Vagina (tissue), 2 donors: ENCODE measurements at regions not wholly inside any gene's neighbourhood (a gene's known extent, or its start where the extent isn't known, plus 50 kb on each side); places are given as distances from the start of the nearest gene placed in this dataset.

Experiments used
- DNase-seq, 2 donors: peaks; one replicate each; pipeline ENCODE4 v3.0.0-alpha.2; 2017; ENCODE audit errors: extremely low spot score in 2 of 2
- H3K27ac ChIP-seq: fragments of 200-600 bp; sonication (generic); one replicate; pipeline ENCODE4 v1.5.1; 2019
- H3K27me3 ChIP-seq: fragments of 200-600 bp; sonication (generic); one replicate; pipeline ENCODE4 v1.5.1; 2019
- H3K36me3 ChIP-seq, 2 donors: fragments of 200-600 bp; sonication (generic); one replicate each; pipeline ENCODE4 v1.5.1; 2017 to 2019
- H3K4me1 ChIP-seq: fragments of 200-600 bp; sonication (generic); one replicate; pipeline ENCODE4 v1.5.1; 2019
- H3K4me3 ChIP-seq, 2 donors: fragments of 200-600 bp; sonication (generic); 1 replicate in 1 of 2; 2 replicates in 1 of 2; pipeline ENCODE4 v1.5.1; 2016 to 2019
- H3K9me3 ChIP-seq: fragments of 200-600 bp; sonication (generic); one replicate; pipeline ENCODE4 v1.5.1; 2019
- POLR2A ChIP-seq, 2 donors: fragments of 450-650 bp; IDR thresholded peaks; one replicate each; pipeline ENCODE4 v1.6.1; 2017; ENCODE audit warnings: antibody characterized with exemption in 2 of 2, mild to moderate bottlenecking in 2 of 2, moderate library complexity in 2 of 2
- POLR2AphosphoS5 ChIP-seq, 2 donors: sonication (generic); formaldehyde crosslinking; IDR thresholded peaks; one replicate each; pipeline ENCODE4 v1.9.0; 2017; ENCODE audit warnings: antibody characterized with exemption in 2 of 2, mild to moderate bottlenecking in 2 of 2, low read depth in 1 of 2; ENCODE audit not compliant: insufficient read depth in 1 of 2
- intact Hi-C: fragments of 100-400 bp; cut with DNase I; formaldehyde crosslinking; loops from one replicate; pipeline ENCODE4 v1.15.1; 2023
- TF ChIP-seq, protein P1 (sequence below), 3 experiments: fragments of 450-650 bp in 2 of 3; fragments of 200-600 bp in 1 of 3; sonication (generic) in 1 of 3; IDR thresholded peaks; one replicate each; pipeline ENCODE4 v1.5.1; 2017 to 2019; ENCODE audit warnings: antibody characterized with exemption in 3 of 3, mild to moderate bottlenecking in 2 of 3, moderate library complexity in 2 of 3

DNA sequence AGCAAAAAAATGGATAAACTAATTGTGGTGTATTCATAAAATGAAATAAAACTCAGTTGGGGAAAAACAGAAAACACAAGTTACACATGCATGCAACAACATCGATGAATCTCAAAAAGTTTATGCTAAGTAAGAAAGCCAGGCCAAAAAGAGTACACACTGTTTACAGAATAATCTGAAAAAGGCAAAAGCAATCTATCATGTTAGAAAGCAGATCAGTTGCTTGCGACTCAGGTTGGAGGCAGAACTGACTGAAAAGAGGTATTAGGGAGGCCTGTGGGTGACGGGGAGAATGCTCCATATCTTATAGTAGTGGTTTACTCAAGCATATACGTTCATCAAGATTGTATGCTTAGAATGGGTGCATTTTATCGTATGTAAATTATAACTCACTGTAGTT, 119.2 kb downstream of the ARRDC3 start:
- Histone ChIP-seq H3K27me3 (no peaks in the 10 kb centered on the region), H3K4me1 (no peaks in the 10 kb centered on the region), H3K27ac (no peak overlapping the region), H3K9me3 (no peaks in the 10 kb centered on the region), H3K4me3 (no peak overlapping the region), H3K36me3 (no peaks in the 10 kb centered on the region)
- no peak for DNase-seq
- intact Hi-C loops = no loop called here
- TF ChIP-seq, protein P1, sequence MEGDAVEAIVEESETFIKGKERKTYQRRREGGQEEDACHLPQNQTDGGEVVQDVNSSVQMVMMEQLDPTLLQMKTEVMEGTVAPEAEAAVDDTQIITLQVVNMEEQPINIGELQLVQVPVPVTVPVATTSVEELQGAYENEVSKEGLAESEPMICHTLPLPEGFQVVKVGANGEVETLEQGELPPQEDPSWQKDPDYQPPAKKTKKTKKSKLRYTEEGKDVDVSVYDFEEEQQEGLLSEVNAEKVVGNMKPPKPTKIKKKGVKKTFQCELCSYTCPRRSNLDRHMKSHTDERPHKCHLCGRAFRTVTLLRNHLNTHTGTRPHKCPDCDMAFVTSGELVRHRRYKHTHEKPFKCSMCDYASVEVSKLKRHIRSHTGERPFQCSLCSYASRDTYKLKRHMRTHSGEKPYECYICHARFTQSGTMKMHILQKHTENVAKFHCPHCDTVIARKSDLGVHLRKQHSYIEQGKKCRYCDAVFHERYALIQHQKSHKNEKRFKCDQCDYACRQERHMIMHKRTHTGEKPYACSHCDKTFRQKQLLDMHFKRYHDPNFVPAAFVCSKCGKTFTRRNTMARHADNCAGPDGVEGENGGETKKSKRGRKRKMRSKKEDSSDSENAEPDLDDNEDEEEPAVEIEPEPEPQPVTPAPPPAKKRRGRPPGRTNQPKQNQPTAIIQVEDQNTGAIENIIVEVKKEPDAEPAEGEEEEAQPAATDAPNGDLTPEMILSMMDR (IDR thresholded peaks at IDR 0.05) = no peak
- no peak for TF ChIP-seq POLR2AphosphoS5 (IDR thresholded peaks at IDR 0.05; ENCODE audit: insufficient read depth in 1 of 2, low read depth in 1 of 2)
- no peak for TF ChIP-seq POLR2A (IDR thresholded peaks at IDR 0.05)

DNA sequence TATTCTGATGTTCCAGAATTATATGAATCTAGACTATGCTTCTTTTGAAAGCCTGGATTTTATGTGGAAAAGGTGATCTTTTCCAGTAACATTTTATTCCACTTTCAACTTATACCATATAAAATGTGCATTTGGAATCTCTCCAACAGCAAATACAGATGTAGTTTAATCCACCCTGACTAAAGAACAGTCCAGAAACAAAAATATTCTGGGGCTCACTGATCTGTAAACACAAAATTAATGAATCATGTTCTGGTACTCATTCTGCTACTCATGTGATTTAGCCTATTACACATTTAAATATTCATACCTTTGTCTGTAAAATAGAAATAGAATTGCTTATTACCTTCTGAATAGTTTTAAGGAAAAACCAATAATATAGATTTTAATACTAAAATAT, 125.8 kb downstream of the ARRDC3 start:
- no peaks in the 10 kb centered on the region for H3K9me3 ChIP-seq
- H3K27me3 ChIP-seq = no peaks in the 10 kb centered on the region
- DNase-seq = no peak
- intact Hi-C loops = no loop called here
- no peak overlapping the region for H3K27ac ChIP-seq
- H3K36me3 ChIP-seq = no peaks in the 10 kb centered on the region
- no peak overlapping the region for H3K4me3 ChIP-seq
- TF ChIP-seq POLR2AphosphoS5 (IDR thresholded peaks at IDR 0.05; ENCODE audit: insufficient read depth in 1 of 2, low read depth in 1 of 2) = no peak
- TF ChIP-seq, protein P1 (IDR thresholded peaks at IDR 0.05) = no peak
- TF ChIP-seq POLR2A (IDR thresholded peaks at IDR 0.05) = no peak
- no peaks in the 10 kb centered on the region for H3K4me1 ChIP-seq

DNA sequence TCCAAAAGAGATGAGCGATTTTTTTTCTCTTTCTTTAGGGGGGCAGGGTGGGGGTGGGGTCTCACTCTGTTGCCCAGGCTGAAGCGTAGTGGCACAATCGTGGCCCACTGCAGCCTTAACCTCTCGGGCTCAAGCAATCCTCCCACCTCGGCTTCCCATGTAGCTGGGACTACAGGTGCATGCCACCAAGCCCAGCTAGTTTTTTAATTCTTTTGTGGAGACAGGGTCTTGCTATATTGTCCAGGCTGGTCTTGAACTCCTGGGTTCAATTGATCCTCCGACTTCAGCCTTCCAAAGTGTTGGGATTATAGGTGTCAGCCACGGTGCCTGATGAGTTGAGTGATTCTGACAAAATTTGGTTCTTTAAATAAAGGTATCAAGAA, 127.0 kb downstream of the ARRDC3 start:
- Histone ChIP-seq H3K9me3 (no peaks in the 10 kb centered on the region), H3K4me1 (no peaks in the 10 kb centered on the region), H3K4me3 (no peak overlapping the region), H3K27ac (no peak overlapping the region), H3K36me3 (no peaks in the 10 kb centered on the region), H3K27me3 (no peaks in the 10 kb centered on the region)
- TF ChIP-seq POLR2AphosphoS5 (IDR thresholded peaks at IDR 0.05; ENCODE audit: insufficient read depth in 1 of 2, low read depth in 1 of 2) = no peak
- TF ChIP-seq POLR2A (IDR thresholded peaks at IDR 0.05) = no peak
- TF ChIP-seq, protein P1 (IDR thresholded peaks at IDR 0.05) = no peak
- no peak for DNase-seq
- intact Hi-C loops = no loop called here

DNA sequence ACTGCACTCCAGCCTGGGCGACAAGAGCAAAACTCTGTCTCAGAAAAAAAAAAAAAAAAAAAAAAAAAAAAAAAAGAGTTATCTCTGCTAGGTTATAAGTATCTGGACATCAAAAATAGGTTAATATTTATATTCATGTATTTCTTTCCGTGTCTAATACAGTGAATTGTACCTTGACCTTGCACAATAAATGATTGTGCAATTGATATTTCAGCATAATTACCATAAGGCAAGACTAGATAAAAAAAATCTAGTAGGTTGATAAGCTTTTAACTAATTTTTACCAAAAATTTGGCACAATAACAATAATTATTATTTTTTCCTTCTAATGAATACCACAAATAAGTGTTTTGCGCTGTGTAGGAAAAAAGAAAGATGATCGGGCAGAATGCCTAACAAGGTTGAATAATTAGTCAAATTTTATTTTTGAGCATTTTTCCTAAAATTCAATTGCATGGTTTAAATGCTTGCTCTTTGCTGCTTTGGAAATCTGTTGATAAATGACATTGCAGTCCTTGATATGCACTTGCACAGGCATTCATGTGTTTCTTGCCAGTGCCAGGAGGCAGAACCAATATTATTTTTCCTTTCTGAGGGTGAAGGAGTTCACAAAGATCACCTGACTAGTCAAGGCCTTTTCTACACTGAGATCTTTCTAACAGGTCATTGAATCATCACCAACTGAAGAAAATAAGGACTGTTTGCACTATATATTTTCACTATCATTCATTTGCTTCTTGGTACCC, 127.5 kb downstream of the ARRDC3 start:
- Histone ChIP-seq H3K27ac (no peak overlapping the region), H3K27me3 (no peaks in the 10 kb centered on the region), H3K4me3 (no peak overlapping the region), H3K36me3 (no peaks in the 10 kb centered on the region), H3K9me3 (no peaks in the 10 kb centered on the region), H3K4me1 (no peaks in the 10 kb centered on the region)
- TF ChIP-seq POLR2A (IDR thresholded peaks at IDR 0.05) (no peak), POLR2AphosphoS5 (IDR thresholded peaks at IDR 0.05; ENCODE audit: insufficient read depth in 1 of 2, low read depth in 1 of 2) (no peak)
- TF ChIP-seq, protein P1 (IDR thresholded peaks at IDR 0.05) = no peak
- intact Hi-C loops = no loop called here
- DNase-seq = no peak

DNA sequence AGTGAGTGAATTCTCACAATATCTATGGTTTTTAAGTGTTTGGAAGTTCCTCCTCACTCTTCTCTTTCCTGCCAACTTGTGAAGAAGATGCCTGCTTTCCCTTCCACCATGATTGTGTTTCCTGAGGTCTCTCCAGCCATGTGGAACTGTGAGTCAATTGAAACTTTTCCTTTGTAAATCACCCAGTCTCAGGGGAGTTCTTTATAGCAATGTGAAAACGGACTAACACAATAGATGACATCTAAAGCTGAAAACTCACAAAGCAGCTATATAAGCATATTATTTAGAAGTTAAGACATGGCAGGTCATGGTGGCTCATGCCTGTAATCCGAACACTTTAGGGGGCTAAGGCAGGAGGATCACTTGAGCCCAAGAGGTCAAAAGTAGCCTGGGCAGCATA, 130.2 kb downstream of the ARRDC3 start:
- H3K27me3 ChIP-seq = no peaks in the 10 kb centered on the region
- DNase-seq = no peak
- intact Hi-C loops = no loop called here

More for the DNA sequence above, 130.2 kb downstream of the ARRDC3 start:
- no peaks in the 10 kb centered on the region for H3K4me1 ChIP-seq
- no peaks in the 10 kb centered on the region for H3K9me3 ChIP-seq
- no peaks in the 10 kb centered on the region for H3K36me3 ChIP-seq
- TF ChIP-seq, protein P1 (IDR thresholded peaks at IDR 0.05) = no peak
- TF ChIP-seq POLR2A (IDR thresholded peaks at IDR 0.05) (no peak), POLR2AphosphoS5 (IDR thresholded peaks at IDR 0.05; ENCODE audit: insufficient read depth in 1 of 2, low read depth in 1 of 2) (no peak)
- no peak overlapping the region for H3K27ac ChIP-seq
- H3K4me3 ChIP-seq = no peak overlapping the region
